ENCODE measurements at regions not wholly inside any gene's neighbourhood (a gene's known extent, or its start where the extent isn't known, plus 50 kb on each side); places are given as distances from the start of the nearest gene placed in this dataset.

GRCh38 chr12:111193496-111193895 lies 175.4 kb downstream of the PHETA1 start:
- BruUV-seq (replicated peaks), result no TSS peak
- Histone ChIP-seq H3K27ac (ENCODE audit: control insufficient read depth, insufficient read depth) (no peak overlapping the region), H4K20me1 (ENCODE audit: control insufficient read depth, insufficient read depth) (no peaks in the 10 kb centered on the region), H3K4me1 (ENCODE audit: control insufficient read depth, insufficient read depth, low read length) (no peaks in the 10 kb centered on the region), H3K79me2 (ENCODE audit: control insufficient read depth, insufficient read depth, low read length) (no peaks in the 10 kb centered on the region), H3K9ac (ENCODE audit: control insufficient read depth, insufficient read depth, low read length) (no peak overlapping the region), H3K4me3 (no peak overlapping the region), H2AFZ (ENCODE audit: control insufficient read depth, low read depth, low read length) (no peak overlapping the region), H3K36me3 (ENCODE audit: control insufficient read depth in 2 of 2, insufficient read depth in 2 of 2, low read length in 1 of 2) (no peaks in the 10 kb centered on the region), H3K9me3 (replicated peaks; ENCODE audit: control insufficient read depth, insufficient read depth, low read length) (no peaks in the 10 kb centered on the region), H3K4me2 (ENCODE audit: control insufficient read depth, insufficient read depth) (no peak overlapping the region), H3K27me3 (replicated peaks in 1 of 2; ENCODE audit: control insufficient read depth in 2 of 2, insufficient read depth in 2 of 2, low read length in 1 of 2) (peaks cover 0 to 1% of the 10 kb centered on the region in 2 experiments; a peak in 1 of 4 replicates)
- intact Hi-C loops (cut with micrococcal nuclease; ENCODE audit: unreplicated experiment), result no loop called here
- RAD21 ChIA-PET (ENCODE audit: unreplicated experiment), result no interaction called here
- FAIRE-seq (no peak), ATAC-seq (no peak), DNase-seq (ENCODE audit: low read depth, low spot score) (no peak)
- in situ Hi-C loops (cut with MboI), result no loop called here
- 69% methylated on average over 14 of the region's 14 CpGs for WGBS (ENCODE audit: insufficient coverage, insufficient replicate concordance, low lambda C conversion rate, missing lambda C conversion rate)
- CTCF ChIA-PET, result no interaction called here
- SMC1A ChIA-PET (ENCODE audit: uncharacterized antibody, unreplicated experiment), result no interaction called here
- TF ChIP-seq NFYB (IDR thresholded peaks at IDR 0.05; ENCODE audit: insufficient read depth, low read depth, low read length), result no peak
- POLR2A ChIA-PET, result no interaction called here

DNA sequence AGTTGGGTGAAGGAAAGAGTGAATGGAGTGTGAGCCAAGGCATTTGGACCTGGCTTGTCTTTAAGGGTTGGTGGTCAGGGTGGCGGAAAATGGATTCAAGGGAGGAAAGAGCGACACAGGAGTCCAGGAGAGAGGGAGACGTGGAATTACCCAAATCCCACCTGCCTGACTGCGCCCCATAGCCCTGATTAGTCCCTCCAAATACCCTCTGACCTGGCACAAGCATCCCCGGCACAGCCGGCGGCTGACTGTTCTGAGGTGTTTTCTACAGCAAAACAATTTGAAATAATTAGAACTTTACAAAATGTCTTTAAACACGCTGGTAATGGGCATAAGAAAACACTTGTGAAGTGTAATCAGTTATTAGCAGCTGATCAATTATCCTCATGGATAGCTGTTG lies 175.8 kb downstream of the PHETA1 start:
- ChIA-PET POLR2A (no interaction called here), CTCF (no interaction called here), SMC1A (ENCODE audit: uncharacterized antibody, unreplicated experiment) (no interaction called here), RAD21 (ENCODE audit: unreplicated experiment) (no interaction called here)
- in situ Hi-C loops (cut with MboI), result no loop called here
- intact Hi-C loops (cut with micrococcal nuclease; ENCODE audit: unreplicated experiment), result no loop called here
- Histone ChIP-seq H3K36me3 (ENCODE audit: control insufficient read depth in 2 of 2, insufficient read depth in 2 of 2, low read length in 1 of 2) (no peaks in the 10 kb centered on the region), H3K27me3 (replicated peaks in 1 of 2; ENCODE audit: control insufficient read depth in 2 of 2, insufficient read depth in 2 of 2, low read length in 1 of 2) (peaks cover 0 to 1% of the 10 kb centered on the region in 2 experiments; a peak in 1 of 4 replicates), H3K9ac (ENCODE audit: control insufficient read depth, insufficient read depth, low read length) (no peak overlapping the region), H4K20me1 (ENCODE audit: control insufficient read depth, insufficient read depth) (no peaks in the 10 kb centered on the region), H3K9me3 (replicated peaks; ENCODE audit: control insufficient read depth, insufficient read depth, low read length) (no peaks in the 10 kb centered on the region), H3K79me2 (ENCODE audit: control insufficient read depth, insufficient read depth, low read length) (no peaks in the 10 kb centered on the region), H3K27ac (ENCODE audit: control insufficient read depth, insufficient read depth) (no peak overlapping the region), H3K4me3 (no peak overlapping the region), H3K4me2 (ENCODE audit: control insufficient read depth, insufficient read depth) (no peak overlapping the region), H3K4me1 (ENCODE audit: control insufficient read depth, insufficient read depth, low read length) (no peaks in the 10 kb centered on the region), H2AFZ (ENCODE audit: control insufficient read depth, low read depth, low read length) (no peak overlapping the region)
- no peak for FAIRE-seq
- DNase-seq (ENCODE audit: low read depth, low spot score), result no peak
- 52% methylated on average over 8 of the region's 8 CpGs for WGBS (ENCODE audit: insufficient coverage, insufficient replicate concordance, low lambda C conversion rate, missing lambda C conversion rate)
- ATAC-seq, result no peak
- no TSS peak for BruUV-seq (replicated peaks)
- TF ChIP-seq POLR2A (IDR thresholded peaks at IDR 0.05; ENCODE audit: low read depth, low read length), result no peak
- TF ChIP-seq TCF12 (IDR thresholded peaks at IDR 0.05; ENCODE audit: low read depth, low read length), result no peak
- no peak for TF ChIP-seq KDM1A (IDR thresholded peaks at IDR 0.05; ENCODE audit: borderline replicate concordance)
- TF ChIP-seq CUX1 (IDR thresholded peaks at IDR 0.05; ENCODE audit: insufficient replicate concordance, low read depth, low read length), result no peak
- no peak for TF ChIP-seq E2F8 (IDR thresholded peaks at IDR 0.05; ENCODE audit: low read depth, partially characterized antibody)
- TF ChIP-seq, protein P1, sequence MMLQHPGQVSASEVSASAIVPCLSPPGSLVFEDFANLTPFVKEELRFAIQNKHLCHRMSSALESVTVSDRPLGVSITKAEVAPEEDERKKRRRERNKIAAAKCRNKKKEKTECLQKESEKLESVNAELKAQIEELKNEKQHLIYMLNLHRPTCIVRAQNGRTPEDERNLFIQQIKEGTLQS (IDR thresholded peaks at IDR 0.05; ENCODE audit: borderline replicate concordance, extremely low read depth, low read depth, low read length), result no peak
- no peak for TF ChIP-seq ATF7 (IDR thresholded peaks at IDR 0.05; ENCODE audit: low read depth)
- no peak for TF ChIP-seq PAX8 (IDR thresholded peaks at IDR 0.05)
